H9 (cell line): ENCODE measurements at regions not wholly inside any gene's neighbourhood (a gene's known extent, or its start where the extent isn't known, plus 50 kb on each side); places are given as distances from the start of the nearest gene placed in this dataset.

Experiments used
- DNase-seq: peaks from one replicate; pipeline ENCODE4 v3.0.0-alpha.2; 2017
- H2AFZ ChIP-seq: one replicate; pipeline ENCODE4 v1.6.1; 2013; ENCODE audit warnings: mild to moderate bottlenecking, low read length, control low read depth, moderate library complexity
- H2AK5ac ChIP-seq: 2 replicates; pipeline ENCODE4 v1.6.1; 2013; ENCODE audit warnings: low read length, control low read depth, mixed read lengths; ENCODE audit not compliant: insufficient read length
- H2BK120ac ChIP-seq: one replicate; pipeline ENCODE4 v1.6.1; 2013; ENCODE audit warnings: low read depth, mild to moderate bottlenecking, low read length, control low read depth, inconsistent platforms; ENCODE audit not compliant: poor library complexity, severe bottlenecking
- H2BK12ac ChIP-seq: 2 replicates; pipeline ENCODE4 v1.6.1; 2013; ENCODE audit warnings: low read length, control low read depth, mixed read lengths, low read depth; ENCODE audit not compliant: insufficient read length
- H2BK15ac ChIP-seq: 2 replicates; pipeline ENCODE4 v1.6.1; 2013; ENCODE audit warnings: low read depth, low read length, control low read depth
- H2BK20ac ChIP-seq: one replicate; pipeline ENCODE4 v1.6.1; 2013; ENCODE audit warnings: low read depth, mild to moderate bottlenecking, low read length, control low read depth, inconsistent platforms; ENCODE audit not compliant: poor library complexity, severe bottlenecking
- H2BK5ac ChIP-seq: 2 replicates; pipeline ENCODE4 v1.6.1; 2013; ENCODE audit warnings: low read length, control low read depth, mixed read lengths; ENCODE audit not compliant: insufficient read length
- H3K14ac ChIP-seq: 2 replicates; pipeline ENCODE4 v1.6.1; 2013; ENCODE audit warnings: low read length, control low read depth; ENCODE audit not compliant: insufficient read depth
- H3K18ac ChIP-seq: 2 replicates; pipeline ENCODE4 v1.6.1; 2013; ENCODE audit warnings: low read depth, mild to moderate bottlenecking, mixed read lengths, low read length, control low read depth; ENCODE audit not compliant: insufficient read length
- H3K23ac ChIP-seq: 2 replicates; pipeline ENCODE4 v1.6.1; 2013; ENCODE audit warnings: low read length, control low read depth, mixed read lengths, low read depth; ENCODE audit not compliant: insufficient read length
- H3K23me2 ChIP-seq: 2 replicates; pipeline ENCODE4 v1.6.1; 2013; ENCODE audit warnings: low read depth, mild to moderate bottlenecking, mixed read lengths, low read length, control low read depth; ENCODE audit not compliant: insufficient read length, poor library complexity, severe bottlenecking
- H3K27ac ChIP-seq: 2 replicates; pipeline ENCODE4 v1.5.1; 2013; ENCODE audit warnings: low read length, control low read depth, mixed read lengths, low read depth; ENCODE audit not compliant: insufficient read length
- H3K27me3 ChIP-seq: 2 replicates; pipeline ENCODE4 v1.6.1; 2013; ENCODE audit warnings: low read length, control low read depth, inconsistent platforms; ENCODE audit not compliant: insufficient read depth
- H3K4ac ChIP-seq: 2 replicates; pipeline ENCODE4 v1.6.1; 2013; ENCODE audit warnings: low read depth, mild to moderate bottlenecking, control low read depth, inconsistent platforms, low read length, moderate library complexity
- H3K4me1 ChIP-seq: 2 replicates; pipeline ENCODE4 v1.6.1; 2013; ENCODE audit warnings: low read length, control low read depth, inconsistent platforms; ENCODE audit not compliant: insufficient read depth
- H3K4me2 ChIP-seq: 2 replicates; pipeline ENCODE4 v1.6.1; 2013; ENCODE audit warnings: low read length, control low read depth, mixed read lengths; ENCODE audit not compliant: insufficient read length, insufficient read depth
- H3K56ac ChIP-seq: 2 replicates; pipeline ENCODE4 v1.6.1; 2013; ENCODE audit warnings: low read depth, mild to moderate bottlenecking, mixed read lengths, low read length, control low read depth; ENCODE audit not compliant: insufficient read length
- H3K79me1 ChIP-seq: 2 replicates; pipeline ENCODE4 v1.6.1; 2013; ENCODE audit warnings: low read depth, mild to moderate bottlenecking, moderate library complexity, low read length, control low read depth, inconsistent platforms; ENCODE audit not compliant: insufficient read depth, poor library complexity, severe bottlenecking
- H3K79me2 ChIP-seq: 2 replicates; pipeline ENCODE4 v1.6.1; 2013; ENCODE audit warnings: low read length, control low read depth, inconsistent platforms; ENCODE audit not compliant: insufficient read depth
- H3K9ac ChIP-seq: 2 replicates; pipeline ENCODE4 v1.6.1; 2013; ENCODE audit warnings: low read length, control low read depth, mixed read lengths; ENCODE audit not compliant: insufficient read length; ENCODE audit errors: extremely low read depth
- H3K9me3 ChIP-seq: one replicate; pipeline ENCODE4 v1.6.1; 2013; ENCODE audit warnings: low read depth, low read length, inconsistent platforms; ENCODE audit not compliant: control insufficient read depth
- H3T11ph ChIP-seq: one replicate; pipeline ENCODE4 v1.6.1; 2013; ENCODE audit warnings: mild to moderate bottlenecking, low read length, control low read depth, inconsistent platforms
- H4K20me1 ChIP-seq: one replicate; pipeline ENCODE4 v1.6.1; 2013; ENCODE audit not compliant: control insufficient read depth, insufficient read length, insufficient read depth
- H4K5ac ChIP-seq: 2 replicates; pipeline ENCODE4 v1.6.1; 2013; ENCODE audit warnings: low read depth, mild to moderate bottlenecking, mixed read lengths, low read length, control low read depth; ENCODE audit not compliant: insufficient read length
- H4K8ac ChIP-seq: replicated peaks from 2 replicates; pipeline ENCODE4 v1.6.1; 2013; ENCODE audit warnings: low read length, control low read depth, mixed read lengths, low read depth; ENCODE audit not compliant: insufficient read length
- H4K91ac ChIP-seq: 2 replicates; pipeline ENCODE4 v1.6.1; 2013; ENCODE audit warnings: low read depth, mild to moderate bottlenecking, moderate library complexity, mixed read lengths, low read length, control low read depth; ENCODE audit not compliant: insufficient read length
- H3K27ac Mint-ChIP-seq, 3 experiments: 2 replicates in 2 of 3; 3 replicates in 1 of 3; pipeline ENCODE4 v1.8.0; 2020 to 2021; ENCODE audit warnings: mixed read lengths in 3 of 3, mild to moderate bottlenecking in 1 of 3, moderate library complexity in 1 of 3
- H3K27me3 Mint-ChIP-seq: 2 replicates; pipeline ENCODE4 v1.8.0; 2021; ENCODE audit warnings: low read depth, mild to moderate bottlenecking, moderate library complexity, mixed read lengths
- H3K36me3 Mint-ChIP-seq, 3 experiments: 2 replicates in 2 of 3; 3 replicates in 1 of 3; pipeline ENCODE4 v1.8.0; 2020 to 2021; ENCODE audit warnings: low read depth in 3 of 3, mixed read lengths in 3 of 3; ENCODE audit not compliant: insufficient read depth in 1 of 3
- H3K4me1 Mint-ChIP-seq, 2 experiments: 2 replicates each; pipeline ENCODE4 v1.8.0; 2020; ENCODE audit warnings: mixed read lengths in 2 of 2
- H3K4me3 Mint-ChIP-seq, 2 experiments: 2 replicates in 1 of 2; 3 replicates in 1 of 2; pipeline ENCODE4 v1.8.0; 2020 to 2021; ENCODE audit warnings: mild to moderate bottlenecking in 2 of 2, mixed read lengths in 2 of 2, moderate library complexity in 1 of 2
- H3K9me3 Mint-ChIP-seq, 2 experiments: 2 replicates in 1 of 2; 3 replicates in 1 of 2; pipeline ENCODE4 v1.8.0; 2020; ENCODE audit warnings: mild to moderate bottlenecking in 2 of 2, mixed read lengths in 2 of 2, moderate library complexity in 1 of 2
- WGBS: extraction: QIAGEN DNeasy Blood & Tissue Kit; methylation state at CpG from one replicate; pipeline ENCODE4 v1.1.7; 2013; ENCODE audit warnings: missing lambda C conversion rate, low lambda C conversion rate, mixed read lengths; ENCODE audit not compliant: insufficient read length; ENCODE audit errors: extremely low coverage; 5-methylcytosine and 5-hydroxymethylcytosine counted together
- TF ChIP-seq, protein P1 (sequence below): fragments of 200-600 bp; sonication (generic); conservative IDR thresholded peaks from 3 replicates; pipeline ENCODE4 v1.8.0; 2021; ENCODE audit warnings: antibody characterized with exemption, mild to moderate bottlenecking

DNA sequence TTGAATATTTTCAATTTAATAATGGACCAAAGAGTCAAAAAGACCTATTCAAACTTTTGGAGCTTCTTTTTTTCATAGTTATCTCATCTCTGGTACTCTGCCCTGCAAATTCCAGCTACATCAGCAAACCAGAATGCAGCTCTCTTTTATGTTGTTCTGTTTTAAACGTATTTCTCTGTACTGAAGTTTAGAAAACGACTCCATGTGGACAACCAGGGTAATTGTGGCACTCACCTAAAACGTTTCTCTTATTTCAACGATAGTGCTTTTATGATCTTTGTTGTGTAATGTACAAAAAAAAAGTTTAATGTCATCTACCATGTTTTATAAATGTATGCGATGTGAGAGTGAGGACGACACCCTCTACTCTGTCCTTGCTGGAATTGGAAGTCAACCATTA lies 1472.3 kb upstream of the GBE1 start:
- Histone ChIP-seq H2BK20ac (no peak overlapping the region), H3K27me3 (no peaks in the 10 kb centered on the region), H3K27ac (no peak overlapping the region), H2AK5ac (no peak overlapping the region), H3K9me3 (no peaks in the 10 kb centered on the region), H2BK12ac (no peak overlapping the region), H3K4me1 (no peaks in the 10 kb centered on the region), H2BK5ac (no peak overlapping the region), H2BK15ac (no peak overlapping the region), H3K9ac (no peak overlapping the region), H4K8ac (no peak overlapping the region), H4K91ac (no peak overlapping the region), H3K23me2 (no peaks in the 10 kb centered on the region), H3K14ac (no peak overlapping the region), H3K23ac (no peak overlapping the region), H3K79me2 (no peaks in the 10 kb centered on the region), H3K18ac (no peak overlapping the region), H3K79me1 (no peaks in the 10 kb centered on the region), H3K4ac (no peak overlapping the region), H2BK120ac (no peak overlapping the region), H4K20me1 (no peaks in the 10 kb centered on the region), H3K4me2 (no peak overlapping the region), H4K5ac (no peak overlapping the region), H2AFZ (no peak overlapping the region), H3T11ph (no peak overlapping the region), H3K56ac (no peak overlapping the region)
- TF ChIP-seq, protein P1, sequence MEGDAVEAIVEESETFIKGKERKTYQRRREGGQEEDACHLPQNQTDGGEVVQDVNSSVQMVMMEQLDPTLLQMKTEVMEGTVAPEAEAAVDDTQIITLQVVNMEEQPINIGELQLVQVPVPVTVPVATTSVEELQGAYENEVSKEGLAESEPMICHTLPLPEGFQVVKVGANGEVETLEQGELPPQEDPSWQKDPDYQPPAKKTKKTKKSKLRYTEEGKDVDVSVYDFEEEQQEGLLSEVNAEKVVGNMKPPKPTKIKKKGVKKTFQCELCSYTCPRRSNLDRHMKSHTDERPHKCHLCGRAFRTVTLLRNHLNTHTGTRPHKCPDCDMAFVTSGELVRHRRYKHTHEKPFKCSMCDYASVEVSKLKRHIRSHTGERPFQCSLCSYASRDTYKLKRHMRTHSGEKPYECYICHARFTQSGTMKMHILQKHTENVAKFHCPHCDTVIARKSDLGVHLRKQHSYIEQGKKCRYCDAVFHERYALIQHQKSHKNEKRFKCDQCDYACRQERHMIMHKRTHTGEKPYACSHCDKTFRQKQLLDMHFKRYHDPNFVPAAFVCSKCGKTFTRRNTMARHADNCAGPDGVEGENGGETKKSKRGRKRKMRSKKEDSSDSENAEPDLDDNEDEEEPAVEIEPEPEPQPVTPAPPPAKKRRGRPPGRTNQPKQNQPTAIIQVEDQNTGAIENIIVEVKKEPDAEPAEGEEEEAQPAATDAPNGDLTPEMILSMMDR, result no peak
- H3K4me3 Mint-ChIP-seq, result no peak overlapping the region
- H3K4me1 Mint-ChIP-seq, result no peaks in the 10 kb centered on the region; a peak in 1 of 4 replicates
- H3K36me3 Mint-ChIP-seq, result no peaks in the 10 kb centered on the region
- H3K27ac Mint-ChIP-seq, result no peak overlapping the region
- H3K9me3 Mint-ChIP-seq, result no peaks in the 10 kb centered on the region
- no CpG with 5 or more reads among the region's 6 CpGs for WGBS
- DNase-seq, result no peak
- no peaks in the 10 kb centered on the region for H3K27me3 Mint-ChIP-seq
